ENCODE measurements at regions not wholly inside any gene's neighbourhood (a gene's known extent, or its start where the extent isn't known, plus 50 kb on each side); places are given as distances from the start of the nearest gene placed in this dataset.
"Not testable (repeated sequence)": the region's sequence is repeated elsewhere in the genome, so short reads cannot be mapped to it uniquely, and the experiment has no call there.

DNA sequence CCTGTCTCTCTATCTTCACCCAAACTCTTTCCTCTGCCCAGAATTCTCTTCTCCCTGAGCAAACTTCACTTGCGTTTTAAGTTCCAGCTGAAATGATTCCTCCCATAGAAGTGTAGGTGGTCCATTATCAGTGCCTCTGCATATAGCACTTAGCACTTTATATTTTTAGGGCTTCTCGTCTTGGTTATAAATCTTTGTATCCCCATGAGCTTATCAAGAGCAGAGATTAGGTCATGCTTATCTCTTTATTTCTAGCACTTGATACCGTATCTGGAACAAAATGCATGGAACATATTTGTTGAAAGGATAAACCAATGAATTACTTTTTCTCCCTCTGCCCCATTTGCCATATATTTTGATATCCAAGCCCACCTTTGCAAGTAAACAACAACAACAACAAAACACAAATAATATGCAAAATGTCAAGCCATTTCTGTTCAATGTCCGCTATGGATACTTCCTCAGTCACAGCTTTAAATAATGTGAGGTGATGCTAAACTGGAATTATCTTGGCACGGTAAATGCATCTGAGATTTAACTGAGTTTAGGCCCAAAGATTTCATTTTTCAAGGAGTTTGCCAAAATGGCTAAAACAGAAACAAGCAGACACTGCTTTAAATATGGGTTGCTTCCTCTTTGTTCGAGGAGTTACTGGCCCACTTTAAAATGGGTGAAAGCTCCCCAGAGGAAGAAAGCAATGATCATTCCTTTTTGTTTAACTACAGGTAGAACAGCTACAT, 106.2 kb upstream of the STMND1 start:
- Histone ChIP-seq H3K36me3 (no peaks in the 10 kb centered on the region), H3K27ac (no peak overlapping the region), H3K9me3 (no peaks in the 10 kb centered on the region), H3K4me3 (no peak overlapping the region), H3K27me3 (no peaks in the 10 kb centered on the region), H3K4me1 (peaks cover 10% of the 10 kb centered on the region)
- TF ChIP-seq, protein P1, sequence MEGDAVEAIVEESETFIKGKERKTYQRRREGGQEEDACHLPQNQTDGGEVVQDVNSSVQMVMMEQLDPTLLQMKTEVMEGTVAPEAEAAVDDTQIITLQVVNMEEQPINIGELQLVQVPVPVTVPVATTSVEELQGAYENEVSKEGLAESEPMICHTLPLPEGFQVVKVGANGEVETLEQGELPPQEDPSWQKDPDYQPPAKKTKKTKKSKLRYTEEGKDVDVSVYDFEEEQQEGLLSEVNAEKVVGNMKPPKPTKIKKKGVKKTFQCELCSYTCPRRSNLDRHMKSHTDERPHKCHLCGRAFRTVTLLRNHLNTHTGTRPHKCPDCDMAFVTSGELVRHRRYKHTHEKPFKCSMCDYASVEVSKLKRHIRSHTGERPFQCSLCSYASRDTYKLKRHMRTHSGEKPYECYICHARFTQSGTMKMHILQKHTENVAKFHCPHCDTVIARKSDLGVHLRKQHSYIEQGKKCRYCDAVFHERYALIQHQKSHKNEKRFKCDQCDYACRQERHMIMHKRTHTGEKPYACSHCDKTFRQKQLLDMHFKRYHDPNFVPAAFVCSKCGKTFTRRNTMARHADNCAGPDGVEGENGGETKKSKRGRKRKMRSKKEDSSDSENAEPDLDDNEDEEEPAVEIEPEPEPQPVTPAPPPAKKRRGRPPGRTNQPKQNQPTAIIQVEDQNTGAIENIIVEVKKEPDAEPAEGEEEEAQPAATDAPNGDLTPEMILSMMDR (IDR thresholded peaks at IDR 0.05): no peak
- DNase-seq (no peak), ATAC-seq (no peak)
- intact Hi-C loops (cut with DNase I): no loop called here

DNA sequence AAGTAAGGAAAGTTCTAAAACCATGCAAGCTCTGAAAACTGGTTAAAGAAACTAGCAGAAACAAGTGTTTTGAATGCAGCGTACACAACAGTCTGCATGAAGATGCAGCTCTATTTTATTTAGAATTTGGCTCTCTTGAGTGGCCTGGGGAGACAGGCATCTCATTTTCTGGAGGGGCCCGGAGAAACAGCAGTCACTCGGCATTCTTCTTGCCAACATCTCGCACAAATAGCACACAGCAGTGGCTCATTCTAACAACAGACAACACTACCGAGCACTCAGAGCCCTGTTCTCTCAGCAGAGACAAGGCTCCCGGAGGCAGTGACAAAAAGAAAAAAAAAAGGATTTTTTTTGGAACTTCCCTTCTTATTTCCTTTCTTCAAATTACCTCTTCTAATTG, 108.5 kb upstream of the STMND1 start:
- Histone ChIP-seq H3K36me3 (no peaks in the 10 kb centered on the region), H3K27ac (no peak overlapping the region), H3K4me3 (no peak overlapping the region), H3K27me3 (no peaks in the 10 kb centered on the region), H3K9me3 (no peaks in the 10 kb centered on the region), H3K4me1 (peaks cover under 1% of the 10 kb centered on the region)
- ATAC-seq (no peak), DNase-seq (no peak)
- TF ChIP-seq, protein P1 (IDR thresholded peaks at IDR 0.05): no peak
- intact Hi-C loops (cut with DNase I): no loop called here

DNA sequence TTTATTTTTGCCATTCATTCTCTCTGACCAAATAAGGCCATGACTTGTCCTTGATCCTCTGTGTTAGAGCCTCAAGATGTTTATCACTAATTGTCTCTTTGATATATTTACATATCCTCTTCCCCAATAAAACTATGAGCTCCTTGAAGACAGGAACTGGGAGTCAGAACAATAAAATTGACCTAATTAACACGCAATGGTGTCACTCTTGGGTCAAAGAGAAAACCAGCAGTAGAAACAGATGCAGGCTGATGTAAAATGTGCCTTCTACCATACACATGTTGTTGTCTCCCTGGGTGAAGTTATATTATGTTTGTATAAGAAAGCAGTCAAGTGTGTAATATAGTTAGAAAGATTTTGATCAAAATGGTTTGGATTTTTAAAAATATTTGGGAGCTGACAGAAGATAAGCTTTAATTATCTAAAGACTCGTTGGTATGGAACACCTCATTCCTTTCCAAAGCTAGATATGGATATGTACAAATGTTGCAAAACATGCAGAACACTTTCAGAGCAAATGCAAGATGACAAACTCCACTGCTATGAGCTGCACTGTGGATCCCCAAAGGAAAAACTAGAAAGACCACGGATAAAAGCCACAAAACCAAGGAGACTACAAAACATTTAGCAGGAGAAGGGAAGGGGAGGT, 109.7 kb upstream of the STMND1 start:
- intact Hi-C loops (cut with DNase I): no loop called here
- TF ChIP-seq, protein P1 (IDR thresholded peaks at IDR 0.05): no peak
- H3K4me3 ChIP-seq: no peak overlapping the region

DNA sequence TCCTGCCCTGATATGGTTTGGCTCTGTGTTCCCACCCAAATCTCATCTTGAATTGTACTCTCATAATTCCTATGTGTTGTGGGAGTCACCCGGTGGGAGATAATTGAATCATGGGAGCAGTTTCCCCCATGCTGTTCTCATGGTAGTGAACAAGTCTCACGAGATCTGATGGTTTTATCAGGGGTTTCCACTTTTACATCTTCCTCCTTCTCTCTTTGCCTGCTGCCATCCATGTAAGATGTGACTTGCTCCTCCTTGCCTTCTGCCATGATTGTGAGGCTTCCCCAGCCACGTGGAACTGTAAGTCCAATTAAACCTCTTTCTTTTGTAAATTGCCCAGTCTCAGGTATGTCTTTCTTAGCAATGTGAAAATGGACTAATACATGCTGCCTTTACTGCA, 111.9 kb upstream of the STMND1 start:
- H3K36me3 ChIP-seq; H3K27me3 ChIP-seq; H3K27ac ChIP-seq; H3K4me3 ChIP-seq; H3K9me3 ChIP-seq; DNase-seq; ATAC-seq; intact Hi-C loops (cut with DNase I): not testable (repeated sequence)
- peaks cover 18% of the 10 kb centered on the region for H3K4me1 ChIP-seq

More for the DNA sequence above, 109.7 kb upstream of the STMND1 start:
- peaks cover 4% of the 10 kb centered on the region for H3K4me1 ChIP-seq
- H3K9me3 ChIP-seq: no peaks in the 10 kb centered on the region
- DNase-seq (no peak), ATAC-seq (no peak)
- no peak overlapping the region for H3K27ac ChIP-seq
- H3K36me3 ChIP-seq: no peaks in the 10 kb centered on the region
- no peaks in the 10 kb centered on the region for H3K27me3 ChIP-seq

DNA sequence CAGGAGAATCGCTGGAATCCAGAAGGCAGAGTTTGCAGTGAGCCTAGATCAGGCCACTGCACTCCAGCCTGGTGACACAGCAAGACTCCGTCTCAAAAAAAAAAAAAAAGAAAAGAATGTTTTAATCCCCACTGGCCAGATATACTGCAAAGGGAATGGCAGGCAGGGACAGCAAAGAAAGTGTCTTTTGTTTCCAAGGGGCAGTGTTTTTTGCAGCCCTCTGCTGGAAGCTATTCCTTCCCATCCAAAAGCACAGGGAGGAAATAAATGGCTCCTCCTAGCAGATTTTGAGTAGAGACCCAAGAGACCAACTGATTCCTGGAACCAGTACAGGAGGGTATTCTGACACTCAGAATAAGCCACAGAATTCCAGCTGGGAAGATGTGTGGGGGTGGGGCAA, 112.5 kb upstream of the STMND1 start:
- intact Hi-C loops (cut with DNase I): no loop called here
- Histone ChIP-seq H3K27ac (no peak overlapping the region), H3K36me3 (no peaks in the 10 kb centered on the region), H3K9me3 (no peaks in the 10 kb centered on the region), H3K4me3 (no peak overlapping the region), H3K4me1 (peaks cover 18% of the 10 kb centered on the region), H3K27me3 (no peaks in the 10 kb centered on the region)
- TF ChIP-seq, protein P1 (IDR thresholded peaks at IDR 0.05): no peak
- ATAC-seq (no peak), DNase-seq (no peak)

DNA sequence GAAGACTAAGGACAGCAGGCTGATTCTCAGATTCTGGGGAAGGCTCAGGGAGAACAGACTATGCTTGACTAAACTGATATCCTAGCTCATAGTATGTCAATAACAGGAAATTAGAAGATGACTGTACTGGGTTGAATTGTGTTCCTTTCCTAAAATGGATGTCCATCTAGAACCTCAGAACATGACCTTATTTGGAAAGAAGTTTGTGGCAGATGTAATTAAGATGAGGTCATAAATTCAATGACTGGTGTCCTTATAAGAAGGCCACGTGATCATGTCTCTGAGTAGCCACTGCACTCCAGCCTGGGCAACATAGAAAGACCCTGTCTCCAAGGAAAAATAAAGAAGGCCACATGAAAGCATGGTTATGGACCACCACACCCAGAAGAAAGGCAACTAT, 113.9 kb upstream of the STMND1 start:
- H3K4me1 ChIP-seq: peaks cover 18% of the 10 kb centered on the region
- H3K9me3 ChIP-seq: no peaks in the 10 kb centered on the region
- no peak overlapping the region for H3K27ac ChIP-seq
- ATAC-seq (no peak), DNase-seq (no peak)
- intact Hi-C loops (cut with DNase I): no loop called here
- TF ChIP-seq, protein P1 (IDR thresholded peaks at IDR 0.05): no peak
- no peak overlapping the region for H3K4me3 ChIP-seq
- H3K36me3 ChIP-seq: no peaks in the 10 kb centered on the region
- no peaks in the 10 kb centered on the region for H3K27me3 ChIP-seq
